ENCODE measurements at regions not wholly inside any gene's neighbourhood (a gene's known extent, or its start where the extent isn't known, plus 50 kb on each side); places are given as distances from the start of the nearest gene placed in this dataset.
"Not testable (repeated sequence)": the region's sequence is repeated elsewhere in the genome, so short reads cannot be mapped to it uniquely, and the experiment has no call there.

GRCh38 chr17:36691606-36692005, 90.2 kb downstream of the MRM1 start:
- Mint-ChIP-seq H3K27me3 (ENCODE audit: low read depth) (peaks cover 78% of the 10 kb centered on the region), H3K4me3 (no peak overlapping the region), H3K36me3 (no peaks in the 10 kb centered on the region), H3K4me1 (no peaks in the 10 kb centered on the region), H3K9me3 (no peaks in the 10 kb centered on the region), H3K27ac (no peak overlapping the region)
- DNase-seq (ENCODE audit: low spot score in 2 of 2, unreplicated experiment in 2 of 2): no peak
- TF ChIP-seq CTCF (IDR thresholded peaks at IDR 0.05; ENCODE audit: unreplicated experiment): no peak

DNA sequence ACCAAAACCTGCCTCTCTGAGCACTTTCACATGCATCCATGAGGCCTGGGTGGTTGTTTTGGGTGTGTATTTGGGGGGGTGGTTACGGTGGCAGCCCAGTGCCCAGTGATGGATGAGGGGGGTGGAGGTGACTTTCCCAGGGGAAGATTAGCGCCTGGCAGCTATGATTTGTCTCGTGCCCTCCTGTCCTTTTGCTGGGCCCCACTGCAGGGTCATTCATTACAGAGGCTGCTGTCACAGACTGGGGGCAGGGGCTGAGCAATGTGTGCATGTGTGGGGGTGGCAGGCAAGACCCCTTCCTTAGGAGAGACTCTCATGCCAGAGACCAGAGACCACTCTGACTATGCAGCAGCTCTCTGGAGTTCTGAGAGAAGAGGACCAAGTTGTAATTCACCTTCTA, 93.7 kb downstream of the MRM1 start:
- H3K4me1 Mint-ChIP-seq: no peaks in the 10 kb centered on the region
- peaks cover 82% of the 10 kb centered on the region for H3K27me3 Mint-ChIP-seq (ENCODE audit: low read depth)
- TF ChIP-seq CTCF (IDR thresholded peaks at IDR 0.05; ENCODE audit: unreplicated experiment): no peak
- H3K27ac Mint-ChIP-seq: no peak overlapping the region
- no peaks in the 10 kb centered on the region for H3K36me3 Mint-ChIP-seq
- no peaks in the 10 kb centered on the region for H3K9me3 Mint-ChIP-seq
- H3K4me3 Mint-ChIP-seq: no peak overlapping the region
- no peak for DNase-seq (ENCODE audit: low spot score in 2 of 2, unreplicated experiment in 2 of 2)

- H3K4me3 Mint-ChIP-seq; H3K4me1 Mint-ChIP-seq; H3K27ac Mint-ChIP-seq; H3K36me3 Mint-ChIP-seq; DNase-seq (ENCODE audit: low spot score in 2 of 2, unreplicated experiment in 2 of 2); H3K9me3 Mint-ChIP-seq: not testable (repeated sequence)
- H3K27me3 Mint-ChIP-seq (ENCODE audit: low read depth): peaks cover 81% of the 10 kb centered on the region
Measured at GRCh38 chr17:36695710-36696109, 94.3 kb downstream of the MRM1 start.

GRCh38 chr17:36696805-36697204, 95.4 kb downstream of the MRM1 start:
- Mint-ChIP-seq H3K9me3 (no peaks in the 10 kb centered on the region), H3K4me1 (no peaks in the 10 kb centered on the region), H3K27me3 (ENCODE audit: low read depth) (peaks cover 81% of the 10 kb centered on the region), H3K4me3 (no peak overlapping the region), H3K27ac (no peak overlapping the region), H3K36me3 (no peaks in the 10 kb centered on the region)
- TF ChIP-seq CTCF (IDR thresholded peaks at IDR 0.05; ENCODE audit: unreplicated experiment): no peak
- no peak for DNase-seq (ENCODE audit: low spot score in 2 of 2, unreplicated experiment in 2 of 2)

- H3K4me1 Mint-ChIP-seq: no peaks in the 10 kb centered on the region
- no peaks in the 10 kb centered on the region for H3K9me3 Mint-ChIP-seq
- no peak overlapping the region for H3K27ac Mint-ChIP-seq
- DNase-seq (ENCODE audit: low spot score in 2 of 2, unreplicated experiment in 2 of 2): peak in 1 of 2 experiments; percentile 49
- H3K4me3 Mint-ChIP-seq: no peak overlapping the region
- no peaks in the 10 kb centered on the region for H3K36me3 Mint-ChIP-seq
- H3K27me3 Mint-ChIP-seq (ENCODE audit: low read depth): peaks cover 80% of the 10 kb centered on the region
- TF ChIP-seq CTCF (IDR thresholded peaks at IDR 0.05; ENCODE audit: unreplicated experiment): no peak
Measured at GRCh38 chr17:36697903-36698530, 96.6 kb downstream of the MRM1 start.

DNA sequence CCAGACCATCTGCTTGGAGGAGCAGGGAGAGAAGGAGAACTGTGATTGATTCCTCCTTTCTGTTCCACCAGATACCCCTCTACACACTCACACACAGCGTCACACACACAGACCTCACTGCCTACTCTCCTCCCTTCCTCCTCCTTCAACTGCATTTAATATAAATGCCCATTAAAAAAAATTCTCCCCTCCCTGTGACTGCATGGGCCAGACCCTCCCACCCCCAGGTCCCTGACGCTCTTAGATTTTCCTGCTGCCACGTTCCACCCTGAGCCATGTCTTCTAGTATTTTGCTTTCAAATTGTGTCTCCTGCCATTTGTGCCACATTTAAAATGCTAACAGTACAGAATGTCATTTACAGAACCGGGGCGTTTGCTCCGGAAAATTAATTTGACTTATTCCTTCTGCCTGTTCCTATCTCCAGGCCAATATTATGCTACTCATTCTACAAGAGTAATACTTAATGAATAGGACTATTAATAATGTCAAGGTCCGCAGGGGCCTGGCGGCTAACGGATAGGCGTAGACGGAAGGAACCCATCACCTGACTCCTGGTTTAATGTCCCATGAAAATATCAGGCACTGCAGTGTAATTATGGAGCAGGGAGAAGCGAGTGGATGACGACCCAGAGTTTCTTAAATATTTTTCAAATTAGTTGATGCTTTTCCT, 100.2 kb downstream of the MRM1 start:
- TF ChIP-seq CTCF (IDR thresholded peaks at IDR 0.05; ENCODE audit: unreplicated experiment): no peak
- H3K9me3 Mint-ChIP-seq: no peaks in the 10 kb centered on the region
- no peaks in the 10 kb centered on the region for H3K4me1 Mint-ChIP-seq
- H3K36me3 Mint-ChIP-seq: no peaks in the 10 kb centered on the region
- H3K27me3 Mint-ChIP-seq (ENCODE audit: low read depth): peaks cover 88% of the 10 kb centered on the region
- no peak for DNase-seq (ENCODE audit: low spot score in 2 of 2, unreplicated experiment in 2 of 2)
- no peak overlapping the region for H3K4me3 Mint-ChIP-seq
- no peak overlapping the region for H3K27ac Mint-ChIP-seq

All from mesothelial cell of epicardium (in vitro differentiated cells).